Upper lobe of left lung (tissue), 4 donors: ENCODE measurements at regions not wholly inside any gene's neighbourhood (a gene's known extent, or its start where the extent isn't known, plus 50 kb on each side); places are given as distances from the start of the nearest gene placed in this dataset.

ENCODE experiments used
- CTCF ChIP-seq, 6 experiments: fragments of 450-650 bp in 4 of 6; fragments of 200-600 bp in 2 of 6; sonication (generic) in 2 of 6; IDR thresholded peaks; one replicate each; pipeline ENCODE4 v1.5.1; 2016 to 2019; ENCODE audit warnings: antibody characterized with exemption in 6 of 6
- POLR2A ChIP-seq, 4 donors: fragments of 450-650 bp; IDR thresholded peaks; one replicate each; pipeline ENCODE4 v1.5.1; 2016 to 2017; ENCODE audit warnings: antibody characterized with exemption in 4 of 4, mild to moderate bottlenecking in 2 of 4
- POLR2AphosphoS5 ChIP-seq, 2 donors: sonication (generic); formaldehyde crosslinking; IDR thresholded peaks; one replicate each; pipeline ENCODE4 v1.5.1; 2017; ENCODE audit warnings: antibody characterized with exemption in 2 of 2

GRCh38 chr20:40282941-40283340, 406.1 kb downstream of the MAFB start:
- TF ChIP-seq POLR2AphosphoS5 (IDR thresholded peaks at IDR 0.05) (no peak), CTCF (IDR thresholded peaks at IDR 0.05) (no peak), POLR2A (IDR thresholded peaks at IDR 0.05) (no peak)
